ENCODE measurements at regions not wholly inside any gene's neighbourhood (a gene's known extent, or its start where the extent isn't known, plus 50 kb on each side); places are given as distances from the start of the nearest gene placed in this dataset.

GRCh38 chr1:118588566-118588965 is 399.6 kb downstream of the TBX15 start:
- TF ChIP-seq CTCF (conservative IDR thresholded peaks at IDR 0.05; ENCODE audit: low read length) (no peak), EZH2phosphoT487 (IDR thresholded peaks at IDR 0.05; ENCODE audit: borderline replicate concordance, low read depth, low read length) (no peak)

Data from OCI-LY7 (cell line).